ENCODE measurements at regions not wholly inside any gene's neighbourhood (a gene's known extent, or its start where the extent isn't known, plus 50 kb on each side); places are given as distances from the start of the nearest gene placed in this dataset.

DNA sequence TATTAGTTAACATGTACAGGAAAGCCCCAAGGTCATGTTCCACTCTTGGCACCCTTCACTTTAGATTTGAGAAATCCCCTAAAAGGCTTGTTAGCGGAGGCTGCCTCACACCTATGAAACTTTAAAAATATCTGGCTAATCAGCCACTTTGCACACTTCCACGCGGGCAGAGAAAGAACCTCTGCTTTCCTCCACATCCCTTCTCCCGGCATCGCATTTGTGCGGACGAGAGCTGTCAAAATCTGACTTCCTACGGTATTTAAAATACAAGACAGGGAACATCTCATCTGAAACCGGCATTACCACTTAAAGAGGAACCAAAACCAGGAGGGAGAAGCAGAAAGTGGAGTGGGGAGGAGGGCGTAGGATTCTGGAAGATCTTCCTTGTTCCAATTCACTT is 422.3 kb downstream of the TMEM114 start:
- no peaks in the 10 kb centered on the region for H3K36me3 ChIP-seq
- H3K27me3 ChIP-seq = no peaks in the 10 kb centered on the region
- no peak overlapping the region for H3K27ac ChIP-seq
- no peaks in the 10 kb centered on the region for H3K4me1 ChIP-seq
- H3K9me3 ChIP-seq = no peaks in the 10 kb centered on the region
- H3K4me3 ChIP-seq = no peak overlapping the region
- TF ChIP-seq, protein P1, sequence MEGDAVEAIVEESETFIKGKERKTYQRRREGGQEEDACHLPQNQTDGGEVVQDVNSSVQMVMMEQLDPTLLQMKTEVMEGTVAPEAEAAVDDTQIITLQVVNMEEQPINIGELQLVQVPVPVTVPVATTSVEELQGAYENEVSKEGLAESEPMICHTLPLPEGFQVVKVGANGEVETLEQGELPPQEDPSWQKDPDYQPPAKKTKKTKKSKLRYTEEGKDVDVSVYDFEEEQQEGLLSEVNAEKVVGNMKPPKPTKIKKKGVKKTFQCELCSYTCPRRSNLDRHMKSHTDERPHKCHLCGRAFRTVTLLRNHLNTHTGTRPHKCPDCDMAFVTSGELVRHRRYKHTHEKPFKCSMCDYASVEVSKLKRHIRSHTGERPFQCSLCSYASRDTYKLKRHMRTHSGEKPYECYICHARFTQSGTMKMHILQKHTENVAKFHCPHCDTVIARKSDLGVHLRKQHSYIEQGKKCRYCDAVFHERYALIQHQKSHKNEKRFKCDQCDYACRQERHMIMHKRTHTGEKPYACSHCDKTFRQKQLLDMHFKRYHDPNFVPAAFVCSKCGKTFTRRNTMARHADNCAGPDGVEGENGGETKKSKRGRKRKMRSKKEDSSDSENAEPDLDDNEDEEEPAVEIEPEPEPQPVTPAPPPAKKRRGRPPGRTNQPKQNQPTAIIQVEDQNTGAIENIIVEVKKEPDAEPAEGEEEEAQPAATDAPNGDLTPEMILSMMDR (IDR thresholded peaks at IDR 0.05) = no peak
- DNase-seq = no peak
- intact Hi-C loops (cut with DNase I; ENCODE audit: low total_unique reads) = no loop called here

DNA sequence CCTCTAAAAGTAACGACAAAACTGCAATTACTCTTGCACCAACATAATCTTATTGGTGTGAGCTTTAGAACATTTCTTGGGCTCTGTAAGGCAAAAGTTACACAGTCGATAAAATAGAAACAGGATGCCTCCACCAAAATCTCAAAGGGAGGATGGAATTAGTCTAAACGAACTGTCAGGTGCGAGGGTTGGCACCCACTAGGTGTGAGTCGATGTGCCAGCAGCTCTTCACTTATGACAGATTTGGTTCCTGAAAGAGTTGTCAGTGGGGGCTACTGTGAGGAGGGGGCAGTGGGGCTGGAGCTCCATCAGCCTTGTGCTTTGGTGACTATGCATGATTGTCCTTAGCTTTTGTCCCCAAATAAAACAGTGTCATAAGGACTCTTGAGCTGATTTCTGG is 422.9 kb downstream of the TMEM114 start:
- TF ChIP-seq, protein P1 (IDR thresholded peaks at IDR 0.05) = no peak
- Histone ChIP-seq H3K4me3 (no peak overlapping the region), H3K27ac (no peak overlapping the region), H3K4me1 (no peaks in the 10 kb centered on the region), H3K27me3 (no peaks in the 10 kb centered on the region), H3K36me3 (no peaks in the 10 kb centered on the region), H3K9me3 (no peaks in the 10 kb centered on the region)
- intact Hi-C loops (cut with DNase I; ENCODE audit: low total_unique reads) = no loop called here
- no peak for DNase-seq

DNA sequence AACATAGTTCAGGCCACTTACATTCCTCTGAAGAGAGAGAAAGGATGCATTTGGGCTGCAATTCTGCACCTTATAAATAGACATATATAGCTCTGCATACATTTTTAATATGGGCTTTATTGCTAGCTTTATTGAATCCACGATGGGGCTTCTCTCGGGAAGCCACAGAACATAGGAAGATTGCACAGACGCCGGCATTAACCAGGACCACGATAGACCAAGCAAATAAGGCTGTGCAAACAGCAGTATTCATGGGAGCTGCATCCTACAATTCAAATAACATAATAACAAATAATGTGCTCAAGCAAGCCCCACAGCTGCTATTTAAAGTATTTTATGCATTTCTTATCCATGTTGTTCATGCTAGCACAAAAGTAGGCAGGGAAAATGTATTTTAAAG is 432.3 kb downstream of the TMEM114 start:
- H3K4me3 ChIP-seq = no peak overlapping the region
- H3K27ac ChIP-seq = no peak overlapping the region
- TF ChIP-seq, protein P1 (IDR thresholded peaks at IDR 0.05) = no peak
- H3K9me3 ChIP-seq = no peaks in the 10 kb centered on the region
- H3K27me3 ChIP-seq = no peaks in the 10 kb centered on the region
- DNase-seq = no peak
- H3K36me3 ChIP-seq = no peaks in the 10 kb centered on the region
- intact Hi-C loops (cut with DNase I; ENCODE audit: low total_unique reads) = no loop called here
- H3K4me1 ChIP-seq = no peaks in the 10 kb centered on the region

DNA sequence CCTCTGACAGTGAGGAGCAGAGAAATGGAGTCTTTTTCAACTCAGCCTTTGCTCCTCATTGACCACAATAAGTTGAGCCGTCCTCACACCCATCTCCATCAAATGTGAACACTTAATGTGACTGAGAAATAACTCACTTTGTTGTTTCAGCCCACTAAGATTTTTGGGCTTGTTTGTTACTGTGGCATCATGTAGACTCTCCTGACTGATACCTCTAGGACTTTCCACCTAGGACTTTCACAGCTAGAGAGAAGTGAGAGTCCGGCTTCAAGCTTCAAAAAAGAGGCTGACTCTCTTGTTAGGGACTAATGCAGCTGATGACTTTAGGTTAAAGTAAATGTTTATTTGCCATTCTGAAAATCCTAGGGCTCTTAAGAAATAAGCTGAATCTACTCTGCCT is 435.0 kb downstream of the TMEM114 start:
- H3K27me3 ChIP-seq = no peaks in the 10 kb centered on the region
- H3K36me3 ChIP-seq = no peaks in the 10 kb centered on the region
- H3K27ac ChIP-seq = no peak overlapping the region
- intact Hi-C loops (cut with DNase I; ENCODE audit: low total_unique reads) = no loop called here
- H3K4me1 ChIP-seq = no peaks in the 10 kb centered on the region
- DNase-seq = no peak
- H3K9me3 ChIP-seq = no peaks in the 10 kb centered on the region
- TF ChIP-seq, protein P1 (IDR thresholded peaks at IDR 0.05) = no peak
- no peak overlapping the region for H3K4me3 ChIP-seq

DNA sequence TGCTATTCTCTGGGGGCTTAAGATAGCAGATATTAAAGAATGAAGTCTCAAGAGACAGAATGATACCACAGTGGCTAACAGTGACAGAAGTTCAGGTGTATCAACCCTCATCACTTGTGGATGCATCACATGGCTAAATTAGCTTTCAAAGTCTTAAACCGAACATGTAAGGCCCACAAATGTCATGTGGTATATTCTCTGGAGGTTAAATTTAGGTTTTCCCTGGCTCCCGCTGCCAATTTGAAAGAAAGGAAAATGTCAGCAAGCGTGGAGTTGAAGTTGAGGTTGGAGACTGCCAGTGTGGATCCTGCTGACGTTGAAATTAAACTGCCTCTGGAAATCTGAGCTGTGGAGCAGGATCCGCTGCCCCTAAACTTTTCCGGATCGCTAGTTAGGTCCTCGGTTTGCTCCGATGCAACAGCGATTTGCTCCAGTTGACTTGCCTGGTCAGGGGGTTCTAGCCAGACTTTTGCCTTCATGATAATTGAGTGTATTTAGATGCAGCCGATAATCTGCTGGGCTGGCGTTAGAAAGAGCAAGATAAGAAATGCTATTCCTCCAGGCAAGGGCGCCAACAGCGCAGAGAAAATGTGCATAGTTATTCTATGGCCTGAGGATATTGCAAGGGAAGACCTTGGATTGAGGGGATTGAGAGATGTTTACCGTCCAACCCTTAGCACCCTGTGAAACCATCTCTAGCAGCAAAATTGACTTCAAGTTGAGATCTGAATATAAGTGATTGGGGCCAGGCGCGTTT is 443.9 kb downstream of the TMEM114 start:
- Histone ChIP-seq H3K36me3 (no peaks in the 10 kb centered on the region), H3K4me3 (no peak overlapping the region), H3K9me3 (no peaks in the 10 kb centered on the region), H3K4me1 (no peaks in the 10 kb centered on the region), H3K27me3 (no peaks in the 10 kb centered on the region), H3K27ac (no peak overlapping the region)
- intact Hi-C loops (cut with DNase I; ENCODE audit: low total_unique reads) = no loop called here
- TF ChIP-seq, protein P1 (IDR thresholded peaks at IDR 0.05) = no peak
- no peak for DNase-seq

DNA sequence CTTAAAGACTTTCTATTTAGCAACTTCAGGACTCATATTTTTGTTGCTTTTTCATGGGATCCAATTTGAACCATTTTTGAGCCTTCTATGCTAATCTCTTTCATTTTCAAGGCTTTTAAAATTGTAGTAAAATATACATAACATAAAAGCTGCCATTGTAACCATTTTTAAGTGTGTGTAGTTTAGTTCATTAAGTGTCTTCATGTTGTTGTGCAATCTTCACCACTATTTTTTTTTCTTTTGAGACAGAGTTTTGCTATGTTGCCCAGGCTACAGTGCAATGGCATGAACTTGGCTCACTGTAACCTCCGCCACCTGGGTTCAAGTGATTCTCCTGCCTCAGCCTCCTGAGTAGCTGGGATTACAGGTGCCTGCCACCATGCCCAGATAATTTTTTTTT is 451.6 kb downstream of the TMEM114 start:
- Histone ChIP-seq H3K9me3 (no peaks in the 10 kb centered on the region), H3K4me1 (no peaks in the 10 kb centered on the region), H3K36me3 (no peaks in the 10 kb centered on the region), H3K4me3 (no peak overlapping the region), H3K27me3 (no peaks in the 10 kb centered on the region), H3K27ac (no peak overlapping the region)
- DNase-seq = no peak
- intact Hi-C loops (cut with DNase I; ENCODE audit: low total_unique reads) = no loop called here
- TF ChIP-seq, protein P1 (IDR thresholded peaks at IDR 0.05) = no peak
